Body of pancreas (tissue), 4 donors: ENCODE measurements at regions not wholly inside any gene's neighbourhood (a gene's known extent, or its start where the extent isn't known, plus 50 kb on each side); places are given as distances from the start of the nearest gene placed in this dataset.

Source experiments
- POLR2A ChIP-seq, 3 donors: fragments of 450-650 bp; IDR thresholded peaks; one replicate each; pipeline ENCODE4 v1.6.1; 2016; ENCODE audit warnings: antibody characterized with exemption in 3 of 3, mild to moderate bottlenecking in 2 of 3
- TF ChIP-seq, protein P1 (sequence below), 7 experiments: fragments of 450-650 bp in 4 of 7; fragments of 200-600 bp in 3 of 7; sonication (generic) in 3 of 7; IDR thresholded peaks; one replicate each; pipeline ENCODE4 v1.5.1; 2016 to 2019; ENCODE audit warnings: antibody characterized with exemption in 7 of 7

DNA sequence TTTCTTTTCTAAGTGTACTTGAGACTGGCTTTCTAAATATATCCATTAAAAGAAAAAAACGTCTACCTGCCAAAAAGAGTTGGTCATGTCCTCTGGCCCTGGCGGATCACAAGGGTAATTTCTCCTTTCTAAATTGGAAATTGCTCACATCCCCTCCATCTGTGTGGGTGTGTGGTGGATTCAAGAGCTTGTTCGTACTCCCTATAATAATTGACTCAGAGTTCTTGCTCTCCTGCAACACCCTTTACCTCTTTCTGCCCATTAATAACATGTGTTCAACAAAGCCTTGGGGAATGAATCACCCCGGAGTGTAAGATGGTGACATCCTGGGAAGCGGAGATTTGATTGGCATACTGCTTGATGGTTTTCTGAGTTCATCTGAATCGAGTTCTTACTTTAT, 263.8 kb downstream of the ALDH8A1 start:
- TF ChIP-seq, protein P1, sequence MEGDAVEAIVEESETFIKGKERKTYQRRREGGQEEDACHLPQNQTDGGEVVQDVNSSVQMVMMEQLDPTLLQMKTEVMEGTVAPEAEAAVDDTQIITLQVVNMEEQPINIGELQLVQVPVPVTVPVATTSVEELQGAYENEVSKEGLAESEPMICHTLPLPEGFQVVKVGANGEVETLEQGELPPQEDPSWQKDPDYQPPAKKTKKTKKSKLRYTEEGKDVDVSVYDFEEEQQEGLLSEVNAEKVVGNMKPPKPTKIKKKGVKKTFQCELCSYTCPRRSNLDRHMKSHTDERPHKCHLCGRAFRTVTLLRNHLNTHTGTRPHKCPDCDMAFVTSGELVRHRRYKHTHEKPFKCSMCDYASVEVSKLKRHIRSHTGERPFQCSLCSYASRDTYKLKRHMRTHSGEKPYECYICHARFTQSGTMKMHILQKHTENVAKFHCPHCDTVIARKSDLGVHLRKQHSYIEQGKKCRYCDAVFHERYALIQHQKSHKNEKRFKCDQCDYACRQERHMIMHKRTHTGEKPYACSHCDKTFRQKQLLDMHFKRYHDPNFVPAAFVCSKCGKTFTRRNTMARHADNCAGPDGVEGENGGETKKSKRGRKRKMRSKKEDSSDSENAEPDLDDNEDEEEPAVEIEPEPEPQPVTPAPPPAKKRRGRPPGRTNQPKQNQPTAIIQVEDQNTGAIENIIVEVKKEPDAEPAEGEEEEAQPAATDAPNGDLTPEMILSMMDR (IDR thresholded peaks at IDR 0.05): no peak
- no peak for TF ChIP-seq POLR2A (IDR thresholded peaks at IDR 0.05)
